ENCODE measurements at regions not wholly inside any gene's neighbourhood (a gene's known extent, or its start where the extent isn't known, plus 50 kb on each side); places are given as distances from the start of the nearest gene placed in this dataset.

- DNase-seq (ENCODE audit: low read depth): no peak
Measured at GRCh38 chr1:101152633-101153032, 84.2 kb upstream of the S1PR1 start.

- no peak for DNase-seq (ENCODE audit: low read depth)
Measured at GRCh38 chr1:101151286-101151685, 85.5 kb upstream of the S1PR1 start.

- no peak for DNase-seq (ENCODE audit: low read depth)
Measured at GRCh38 chr1:101150670-101151069, 86.1 kb upstream of the S1PR1 start.

GRCh38 chr1:101150266-101150665 is 86.6 kb upstream of the S1PR1 start:
- DNase-seq (ENCODE audit: low read depth): no peak

- no peak for DNase-seq (ENCODE audit: low read depth)
Measured at GRCh38 chr1:101148980-101149379, 87.8 kb upstream of the S1PR1 start.

- DNase-seq (ENCODE audit: low read depth): no peak
Measured at GRCh38 chr1:101147381-101147780, 89.4 kb upstream of the S1PR1 start.

- DNase-seq (ENCODE audit: low read depth): no peak
Measured at GRCh38 chr1:101145449-101145820, 91.4 kb upstream of the S1PR1 start.

- DNase-seq (ENCODE audit: low read depth): no peak
Measured at GRCh38 chr1:101144671-101145448, 92.0 kb upstream of the S1PR1 start.

- no peak for DNase-seq (ENCODE audit: low read depth)
Measured at GRCh38 chr1:101142244-101142643, 94.6 kb upstream of the S1PR1 start.

GRCh38 chr1:101141376-101141775 is 95.4 kb upstream of the S1PR1 start:
- DNase-seq (ENCODE audit: low read depth): no peak

GRCh38 chr1:101139821-101140718 is 96.7 kb upstream of the S1PR1 start:
- DNase-seq (ENCODE audit: low read depth): no peak

GRCh38 chr1:101139130-101139529 is 97.7 kb upstream of the S1PR1 start:
- DNase-seq (ENCODE audit: low read depth): no peak

- no peak for DNase-seq (ENCODE audit: low read depth)
Measured at GRCh38 chr1:101137144-101138126, 99.4 kb upstream of the S1PR1 start.

GRCh38 chr1:101136739-101137138 is 100.1 kb upstream of the S1PR1 start:
- DNase-seq (ENCODE audit: low read depth): no peak

- DNase-seq (ENCODE audit: low read depth): no peak
Measured at GRCh38 chr1:101136271-101136670, 100.5 kb upstream of the S1PR1 start.

GRCh38 chr1:101135526-101135925 is 101.3 kb upstream of the S1PR1 start:
- no peak for DNase-seq (ENCODE audit: low read depth)

GRCh38 chr1:101131239-101131843 is 105.5 kb upstream of the S1PR1 start:
- DNase-seq (ENCODE audit: low read depth): no peak

GRCh38 chr1:101130673-101131072 is 105.1 kb upstream of the DPH5 start:
- DNase-seq (ENCODE audit: low read depth): no peak

- DNase-seq (ENCODE audit: low read depth): no peak
Measured at GRCh38 chr1:101128846-101129245, 103.3 kb upstream of the DPH5 start.

GRCh38 chr1:101128211-101128727 is 102.7 kb upstream of the DPH5 start:
- no peak for DNase-seq (ENCODE audit: low read depth)

- no peak for DNase-seq (ENCODE audit: low read depth)
Measured at GRCh38 chr1:101124405-101124804, 98.8 kb upstream of the DPH5 start.
